HG03457 (cell line): ENCODE measurements at regions not wholly inside any gene's neighbourhood (a gene's known extent, or its start where the extent isn't known, plus 50 kb on each side); places are given as distances from the start of the nearest gene placed in this dataset.
"Not testable (repeated sequence)": the region's sequence is repeated elsewhere in the genome, so short reads cannot be mapped to it uniquely, and the experiment has no call there.

Source experiments
- ATAC-seq: cut with Tn5 transposase; IDR thresholded peaks from one replicate; pipeline ENCODE4 v1.9.1; 2021; ENCODE audit warnings: moderate number of reproducible peaks; ENCODE audit not compliant: unreplicated experiment

DNA sequence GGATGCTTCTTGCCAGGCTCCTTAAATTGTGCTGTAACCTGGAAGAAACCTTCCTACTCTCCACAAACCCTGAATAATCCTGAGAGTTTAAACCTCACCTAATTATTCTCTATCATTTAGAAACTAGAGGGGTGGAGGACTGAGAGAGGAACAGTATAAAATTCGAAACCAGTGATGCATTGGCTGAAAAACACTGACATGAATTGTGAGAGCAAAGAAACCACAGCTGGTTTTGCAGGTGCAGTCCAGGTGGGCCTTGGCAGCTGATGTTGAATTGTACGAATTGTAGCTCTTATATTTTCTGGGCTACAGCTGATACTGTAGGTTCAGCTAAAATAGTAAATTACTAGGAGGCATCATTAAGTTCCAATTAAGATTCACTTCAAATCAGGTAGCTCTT, 227.0 kb upstream of the SLITRK5 start:
- no peak for ATAC-seq

DNA sequence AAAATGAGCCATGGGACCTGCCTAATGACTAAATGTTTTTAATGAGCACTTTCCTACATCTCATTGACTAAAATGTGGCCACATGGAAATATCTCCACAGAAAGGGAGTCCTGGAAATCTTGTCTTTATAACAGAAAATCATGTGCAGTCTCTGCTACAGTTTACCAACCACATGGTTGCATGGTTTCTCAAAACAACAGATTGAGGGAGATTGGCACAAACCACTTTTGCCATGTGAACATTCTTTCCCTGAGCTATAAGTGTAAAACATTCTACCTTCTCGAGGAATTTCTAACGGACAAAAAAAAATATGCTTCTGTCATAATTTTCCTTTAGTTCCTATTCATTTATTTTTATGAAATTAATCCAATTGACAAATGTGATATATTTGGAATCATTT, 218.9 kb upstream of the SLITRK5 start:
- ATAC-seq: no peak

DNA sequence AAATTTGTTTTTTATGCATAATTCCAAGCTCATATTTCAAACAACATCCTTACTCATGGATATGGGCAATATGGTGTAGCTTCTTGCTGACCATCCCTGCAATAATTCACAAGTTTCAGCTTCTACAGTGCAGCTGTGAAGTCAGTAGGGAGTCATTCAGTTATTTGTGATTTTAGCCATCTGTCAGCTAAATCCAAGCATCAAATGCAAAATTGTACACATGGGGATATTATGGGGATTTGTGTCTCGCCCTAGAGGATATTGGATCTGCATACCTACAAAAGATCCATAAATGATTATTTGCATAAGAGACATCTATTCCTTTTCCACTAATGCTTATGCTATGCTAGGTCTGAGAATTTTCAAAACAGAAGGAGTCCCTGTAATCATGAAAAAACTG, 217.9 kb upstream of the SLITRK5 start:
- no peak for ATAC-seq

DNA sequence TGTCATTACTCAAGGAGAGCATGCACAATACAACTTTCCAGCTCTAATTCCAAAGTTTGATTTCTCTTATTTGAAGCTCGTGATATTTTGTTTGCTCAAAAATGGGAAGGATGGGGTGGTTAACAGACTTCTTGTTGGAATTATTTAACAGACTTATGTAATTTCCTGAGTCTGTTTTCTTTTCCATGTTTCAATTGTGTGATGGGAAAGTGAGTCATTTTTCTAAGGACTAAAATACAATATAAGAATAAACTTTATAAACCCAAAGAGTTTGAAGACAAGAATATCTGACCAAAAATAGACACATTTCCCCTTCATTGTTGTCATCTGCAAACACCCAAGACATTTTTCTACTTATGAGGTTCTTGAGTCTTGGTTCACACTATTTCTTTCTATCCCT, 211.8 kb upstream of the SLITRK5 start:
- no peak for ATAC-seq

DNA sequence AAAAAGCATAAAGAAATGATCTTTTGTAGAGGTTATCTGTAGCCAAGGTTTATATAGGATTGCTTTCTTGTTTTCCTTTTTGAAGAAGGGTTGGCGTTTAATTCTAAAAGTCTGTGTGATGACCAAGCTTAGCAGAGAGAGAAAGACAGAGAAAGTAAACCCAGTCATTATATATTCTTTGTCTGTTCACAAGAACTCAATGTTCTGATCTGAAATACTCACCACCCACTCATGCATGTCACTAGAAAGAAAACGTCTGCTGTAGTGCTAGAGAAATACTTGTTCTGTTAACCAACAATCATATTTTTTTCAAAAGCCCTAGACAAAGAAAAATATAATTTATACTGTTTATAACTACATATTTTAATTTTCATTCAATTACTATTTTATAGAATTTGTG, 173.7 kb upstream of the SLITRK5 start:
- ATAC-seq: no peak

DNA sequence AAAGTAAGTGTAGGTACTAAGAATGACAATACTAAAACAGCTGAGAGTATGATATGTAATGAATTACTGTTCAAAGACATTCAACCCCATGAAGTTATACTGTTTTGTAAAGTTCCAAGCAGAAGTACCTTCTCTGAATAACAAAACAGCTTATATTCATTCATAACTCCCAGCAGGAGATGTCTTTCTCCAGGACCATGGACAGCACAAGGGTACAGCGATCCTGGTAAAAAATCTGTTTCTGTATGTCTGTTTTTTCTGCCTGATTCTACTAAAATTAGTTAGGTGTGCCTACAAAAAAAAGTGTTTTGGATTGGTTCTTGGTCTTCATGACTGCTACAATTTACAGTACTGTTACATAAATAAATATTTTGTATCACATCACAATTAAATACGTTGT, 172.5 kb upstream of the SLITRK5 start:
- ATAC-seq: no peak

DNA sequence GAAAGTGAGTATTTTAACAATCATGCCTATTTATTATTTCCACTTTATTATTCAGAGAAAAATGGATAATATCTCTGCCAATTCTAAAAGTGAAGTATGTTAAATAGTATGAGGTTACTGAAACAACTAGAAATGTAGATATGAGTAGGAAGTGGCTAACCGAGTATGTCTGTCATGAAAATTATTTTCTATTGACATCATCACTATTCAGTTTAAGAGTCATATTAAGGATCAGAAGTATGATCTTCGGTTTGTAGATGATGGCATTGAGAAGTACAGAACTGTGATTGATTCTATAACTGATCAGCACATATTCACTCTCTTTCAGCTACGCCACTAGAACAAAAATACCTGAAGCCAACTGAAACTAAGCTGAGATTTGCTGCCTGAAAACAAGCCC, 146.4 kb upstream of the SLITRK5 start:
- no peak for ATAC-seq

DNA sequence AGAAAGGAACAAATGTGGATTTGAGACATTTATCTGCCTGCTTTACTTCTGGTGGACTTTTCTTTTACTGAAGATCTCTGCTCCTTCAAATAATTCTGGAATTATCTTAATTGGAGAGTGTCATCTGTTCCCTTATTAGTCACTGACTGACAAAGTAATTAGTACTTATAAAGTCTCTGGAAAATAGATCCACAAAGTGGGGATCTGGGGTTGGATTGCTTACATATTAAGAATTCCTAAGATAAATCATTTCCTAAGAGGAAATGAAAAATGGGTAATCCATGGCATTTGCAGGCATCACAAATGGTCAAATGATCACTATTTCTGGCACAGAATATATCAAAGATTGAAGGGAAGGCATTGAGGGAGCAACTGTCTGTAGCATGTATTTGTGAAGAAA, 137.4 kb upstream of the SLITRK5 start:
- ATAC-seq: no peak

DNA sequence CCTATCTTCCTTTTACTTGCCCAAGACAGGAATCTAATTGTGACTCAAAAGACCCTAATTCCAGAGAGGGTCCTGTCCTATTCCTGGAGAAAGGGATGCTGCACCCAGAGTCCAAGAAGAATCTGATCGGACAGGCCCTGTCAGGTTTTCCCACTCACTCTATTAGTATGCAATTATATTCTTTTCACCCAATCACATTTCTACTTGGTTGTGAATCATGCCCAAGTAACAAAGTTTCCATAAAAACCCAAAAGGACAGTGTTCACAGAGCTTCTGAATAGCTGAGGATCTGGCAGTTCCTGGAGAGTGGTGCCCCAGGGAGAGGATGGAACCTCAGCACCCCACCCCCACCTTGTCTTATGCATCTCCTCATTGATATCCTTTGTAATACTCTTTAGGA, 135.3 kb upstream of the SLITRK5 start:
- no peak for ATAC-seq

DNA sequence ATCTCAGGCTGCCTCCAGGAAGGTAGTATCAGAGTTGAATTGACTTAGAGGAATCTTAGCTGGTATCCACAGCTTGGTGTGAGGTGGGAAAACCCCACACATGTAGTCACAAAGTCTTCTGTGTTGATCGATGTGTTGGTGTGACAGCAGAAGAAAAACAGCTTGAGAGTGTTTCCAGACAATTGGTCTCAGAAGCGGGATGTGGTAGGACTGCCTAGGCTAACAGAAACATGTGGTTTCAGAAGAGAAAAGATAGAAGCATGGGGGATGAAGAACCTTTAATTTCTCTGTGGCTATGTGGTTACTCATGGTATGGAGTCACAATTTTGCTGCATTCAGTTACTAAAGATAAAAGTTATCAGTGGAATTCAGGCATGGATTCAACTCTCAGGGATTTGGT, 134.7 kb upstream of the SLITRK5 start:
- ATAC-seq: peak; percentile 61

DNA sequence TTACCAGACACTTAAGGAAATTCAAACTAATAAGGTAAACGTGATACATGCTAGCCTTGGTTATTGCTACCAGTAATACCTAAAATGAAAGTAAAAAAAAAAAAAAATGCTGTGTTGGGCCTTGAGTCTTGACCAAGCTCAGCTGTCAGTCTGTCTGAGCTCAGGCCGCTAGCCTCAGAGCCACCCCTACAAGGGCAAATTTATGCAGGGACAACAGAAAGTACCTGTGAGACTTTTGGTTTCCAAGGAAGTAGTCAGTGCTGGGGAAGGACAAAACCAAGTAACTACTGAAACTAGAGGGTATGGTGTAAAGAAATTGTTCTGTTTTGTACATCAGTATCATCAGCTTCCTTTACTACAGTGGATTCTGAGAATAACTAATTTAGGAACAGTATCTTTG, 134.3 kb upstream of the SLITRK5 start:
- peak; percentile 93 for ATAC-seq

DNA sequence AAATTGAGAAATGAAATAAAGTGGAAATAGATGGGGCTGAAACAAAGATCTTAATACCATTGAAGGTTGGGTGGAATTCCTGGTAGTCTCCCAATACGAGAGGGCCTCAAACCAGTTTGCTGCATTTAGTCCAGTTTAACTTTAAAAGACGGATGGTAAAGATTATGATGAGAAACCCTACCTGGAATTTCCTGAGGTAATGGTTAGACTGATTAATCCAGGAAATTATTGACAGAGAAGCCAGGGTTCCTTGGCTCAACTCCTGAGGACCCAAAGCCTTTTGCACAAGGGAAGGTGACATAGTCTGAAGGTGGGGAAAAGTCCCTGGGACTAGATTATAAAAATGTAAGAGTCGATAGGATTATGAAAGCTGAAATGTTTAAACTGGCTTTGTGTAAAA, 133.2 kb upstream of the SLITRK5 start:
- no peak for ATAC-seq

DNA sequence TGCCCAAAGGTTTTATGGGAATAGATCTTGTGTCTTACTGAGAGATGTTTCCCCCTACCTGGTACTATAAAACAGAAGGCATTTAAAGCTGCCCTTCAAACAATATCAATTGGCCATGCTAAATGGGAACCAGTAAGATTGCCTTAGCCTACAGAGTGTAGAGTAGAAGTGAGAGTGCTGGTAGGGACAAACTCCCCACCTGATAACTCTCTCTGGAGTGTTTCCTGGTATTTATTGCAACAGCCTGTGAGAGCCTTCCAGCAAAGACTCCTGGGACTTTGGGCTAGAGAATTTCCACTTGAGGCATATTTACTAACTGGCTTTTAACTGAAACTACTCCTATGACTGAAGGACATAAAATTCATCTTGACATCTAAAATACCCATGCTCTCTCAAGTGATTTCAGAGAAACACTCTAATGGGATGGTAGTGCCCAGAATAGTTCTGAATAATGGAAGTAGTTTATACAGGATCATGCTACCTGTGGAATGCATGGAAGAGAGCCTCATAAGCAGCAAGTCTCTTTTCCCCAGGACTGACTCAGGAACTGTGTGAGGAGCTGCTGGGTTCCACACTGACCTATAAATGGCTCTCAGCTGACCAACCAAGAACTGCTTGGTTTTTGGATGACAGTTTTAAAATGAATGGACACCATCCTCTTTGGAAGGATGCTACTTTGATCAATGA, 132.7 kb upstream of the SLITRK5 start:
- ATAC-seq: no peak

DNA sequence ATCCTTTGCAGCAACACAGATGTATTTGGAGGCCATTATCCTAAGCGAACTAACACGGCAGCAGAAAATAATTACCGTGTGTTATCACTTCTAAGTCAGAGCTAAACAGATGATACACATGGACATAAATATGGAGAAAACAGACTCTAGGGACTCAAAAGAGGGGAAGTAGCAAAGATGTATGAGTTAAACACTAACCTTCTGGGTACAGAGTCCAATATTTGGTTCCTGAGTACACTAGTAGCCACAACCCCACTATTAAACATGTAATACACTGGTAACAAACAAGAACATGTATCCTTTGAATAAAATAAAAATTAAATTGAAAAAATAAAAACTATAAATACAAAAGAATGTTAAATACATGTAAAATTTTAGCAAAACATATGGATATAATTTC, 118.0 kb upstream of the SLITRK5 start:
- ATAC-seq: no peak

DNA sequence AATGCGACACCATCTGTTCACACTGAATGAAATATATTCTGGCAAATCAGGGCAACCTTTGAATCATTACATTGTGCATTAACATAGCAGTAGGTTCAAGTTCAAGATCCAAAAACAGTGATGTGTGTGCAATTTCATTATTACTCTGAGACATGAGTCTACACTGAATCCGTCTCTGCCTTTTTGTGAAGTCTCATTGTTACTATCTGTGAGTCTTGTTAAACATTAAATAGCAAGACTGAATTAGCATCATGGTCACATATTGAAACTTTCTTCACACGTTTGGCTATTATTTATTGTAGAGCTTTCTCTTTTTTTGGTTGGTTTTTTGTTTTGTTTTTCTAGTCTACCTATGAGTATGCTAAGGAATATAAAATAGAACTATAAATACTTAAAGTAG, 117.1 kb upstream of the SLITRK5 start:
- no peak for ATAC-seq

DNA sequence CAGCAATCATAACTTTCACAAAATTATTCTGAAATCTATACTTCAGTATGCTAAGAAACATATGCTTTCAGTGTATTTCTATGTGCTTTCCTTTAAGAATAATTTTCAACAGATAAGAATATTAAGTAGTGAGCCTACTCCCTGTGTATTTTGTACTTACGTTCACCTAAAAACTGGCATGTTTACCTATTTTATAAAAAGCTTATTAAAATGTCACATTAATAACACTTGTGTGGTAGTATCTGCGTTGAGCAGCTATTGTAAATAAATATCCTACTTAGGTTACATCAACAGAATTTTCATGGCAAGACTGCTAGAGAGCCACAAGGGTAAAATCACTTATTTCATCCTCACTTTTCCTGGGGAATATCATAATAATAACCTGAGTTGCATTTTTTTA, 113.4 kb upstream of the SLITRK5 start:
- ATAC-seq: no peak

DNA sequence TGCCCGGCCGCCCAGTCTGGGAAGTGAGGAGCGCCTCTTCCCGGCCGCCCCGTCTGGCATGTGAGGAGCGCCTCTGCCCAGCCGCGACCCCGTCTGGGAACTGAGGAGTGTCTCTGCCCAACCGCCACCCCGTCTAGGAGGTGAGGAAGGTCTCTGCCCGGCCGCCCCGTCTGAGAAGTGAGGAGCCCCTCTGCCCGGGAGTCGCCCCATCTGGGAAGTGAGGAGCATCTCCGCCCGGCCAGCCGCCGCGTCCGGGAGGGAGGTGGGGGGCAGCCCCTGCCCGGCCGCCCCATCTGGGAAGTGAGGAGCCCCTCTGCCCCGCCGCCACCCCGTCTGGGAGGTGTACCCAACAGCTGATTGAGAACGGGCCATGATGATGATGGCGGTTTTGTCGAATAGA, 109.6 kb upstream of the SLITRK5 start:
- ATAC-seq: not testable (repeated sequence)

DNA sequence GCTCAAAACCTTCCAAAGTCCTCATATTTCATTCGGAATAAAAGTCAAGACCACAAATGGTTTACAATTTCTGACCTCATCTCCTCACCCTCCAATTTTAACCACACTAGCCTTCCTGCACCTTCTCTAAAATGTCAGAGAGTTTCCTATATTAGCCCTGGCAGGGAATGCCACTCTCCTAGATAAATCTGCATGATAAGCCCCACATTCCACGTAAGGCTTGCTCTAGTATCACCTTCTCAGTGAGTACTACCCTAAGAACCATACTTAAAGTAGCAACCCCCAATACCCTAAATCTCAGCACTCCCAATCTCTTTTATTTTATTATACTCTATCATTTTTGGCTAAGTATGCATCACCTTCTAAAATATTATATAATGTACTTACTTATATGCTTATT, 100.5 kb upstream of the SLITRK5 start:
- ATAC-seq: no peak

DNA sequence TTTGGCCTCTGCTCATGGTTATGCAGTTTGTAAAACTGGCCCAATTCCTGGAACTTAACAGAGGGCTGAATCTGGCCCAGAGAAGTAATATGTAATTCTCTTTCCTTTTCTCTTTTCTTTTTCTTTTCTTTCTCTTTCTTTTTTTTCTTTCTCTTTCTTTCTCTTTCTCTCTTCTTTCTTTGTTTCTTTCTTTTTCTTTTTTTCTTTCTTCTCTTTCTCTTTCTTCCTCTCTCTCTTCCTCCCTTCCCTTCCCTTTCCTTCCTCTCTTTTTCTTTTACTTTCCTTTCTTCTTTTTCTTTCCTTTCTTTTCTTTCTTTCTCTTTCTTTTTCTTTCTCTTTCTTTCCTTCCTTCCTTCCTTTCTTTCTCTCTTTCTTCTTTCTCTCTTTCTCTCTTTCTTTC, 88.8 kb upstream of the SLITRK5 start:
- no peak for ATAC-seq

DNA sequence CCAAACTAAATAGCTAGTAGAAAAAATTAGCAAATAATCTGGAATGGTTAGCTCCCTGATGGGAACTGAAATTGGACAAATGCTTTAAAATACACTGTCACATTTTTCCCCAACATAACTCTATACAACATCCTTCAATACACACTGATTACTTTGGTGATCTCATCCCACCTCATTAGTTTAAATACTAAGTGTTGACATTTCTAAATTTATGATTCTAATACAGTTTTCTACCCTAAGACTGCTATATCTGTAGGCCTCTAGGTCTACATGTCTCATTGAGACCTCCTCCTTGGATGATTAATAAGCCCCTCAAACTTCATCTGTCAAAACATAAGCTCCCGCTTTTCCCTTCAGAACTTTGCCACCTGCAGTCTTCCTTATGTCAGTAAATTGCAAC, 80.7 kb upstream of the SLITRK5 start:
- no peak for ATAC-seq

DNA sequence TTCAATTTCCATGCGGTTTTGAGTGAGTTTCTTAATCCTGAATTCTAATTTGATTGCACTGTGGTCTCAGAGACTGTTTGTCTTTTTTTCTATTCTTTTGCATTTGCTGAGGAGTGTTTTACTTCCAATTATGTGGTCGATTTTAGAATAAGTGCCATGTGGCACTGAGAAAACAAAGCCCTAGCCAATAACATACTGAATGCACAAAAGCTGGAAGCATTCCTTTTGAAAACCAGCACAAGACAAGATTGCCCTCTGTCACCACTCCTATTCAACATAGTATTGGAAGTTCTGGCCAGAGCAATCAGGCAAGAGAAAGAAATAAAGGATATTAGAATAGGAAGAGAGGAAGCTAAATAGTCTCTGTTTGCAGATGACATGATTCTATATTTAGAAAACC, 66.7 kb upstream of the SLITRK5 start:
- ATAC-seq: not testable (repeated sequence)

DNA sequence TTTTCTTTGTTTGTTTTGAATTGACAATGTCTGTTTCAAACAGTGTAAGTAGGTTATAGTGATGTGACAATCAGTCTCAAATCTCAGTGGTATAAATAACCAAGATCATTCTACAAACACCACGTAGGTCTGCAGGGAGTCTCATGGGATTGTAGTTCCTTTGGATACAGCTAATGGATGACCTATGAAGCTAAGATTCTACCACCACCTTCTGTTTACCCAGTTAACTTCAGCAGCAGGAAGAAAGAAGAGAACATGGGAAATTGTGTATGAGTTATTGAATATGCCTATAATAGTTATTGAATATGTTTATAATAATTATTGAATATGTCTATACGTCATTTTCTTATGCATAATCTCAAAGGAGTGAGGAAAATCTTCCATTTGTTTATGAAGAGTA, 63.9 kb upstream of the SLITRK5 start:
- no peak for ATAC-seq

DNA sequence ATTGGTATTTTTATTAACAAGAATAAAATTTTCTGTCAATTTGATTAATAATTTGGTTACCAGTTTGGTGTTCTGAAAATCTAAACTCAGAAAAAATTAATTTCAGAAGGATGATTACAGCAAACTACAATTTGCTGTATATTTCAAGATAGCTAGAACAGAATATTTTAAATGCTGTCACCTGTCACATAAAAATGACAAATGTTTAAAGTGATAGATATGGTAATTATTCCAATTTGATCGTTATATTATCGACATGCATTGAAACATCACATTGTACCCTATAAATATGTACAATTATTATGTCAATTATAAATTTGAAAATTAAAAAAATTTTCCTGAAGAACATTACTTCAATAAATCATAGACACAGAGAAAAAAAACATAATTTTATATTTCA, 56.9 kb upstream of the SLITRK5 start:
- ATAC-seq: no peak
